K562 (cell line): ENCODE measurements at regions not wholly inside any gene's neighbourhood (a gene's known extent, or its start where the extent isn't known, plus 50 kb on each side); places are given as distances from the start of the nearest gene placed in this dataset.

Source experiments
- GTF3C2 ChIP-seq: IDR thresholded peaks from 3 replicates; pipeline ENCODE4 v1.6.1; 2011; ENCODE audit warnings: borderline replicate concordance, mild to moderate bottlenecking, moderate library complexity; ENCODE audit not compliant: insufficient read length; ENCODE audit errors: extremely low read depth
- ZBTB33 ChIP-seq: sonication (generic); formaldehyde crosslinking; IDR thresholded peaks from 2 replicates; pipeline ENCODE4 v1.8.1; 2023; ENCODE audit warnings: mild to moderate bottlenecking, missing genetic modification reagents
- TF ChIP-seq, protein P1 (sequence below), 3 experiments: IDR thresholded peaks in 2 of 3; conservative IDR thresholded peaks in 1 of 3; 2 replicates each; pipeline ENCODE4 v1.5.1; 2011 to 2012; ENCODE audit warnings: low read length in 3 of 3, mild to moderate bottlenecking in 3 of 3, control low read depth in 2 of 3, improper control_type of control experiment in 1 of 3, inconsistent platforms in 1 of 3, low read depth in 1 of 3, mixed read lengths in 1 of 3, moderate library complexity in 1 of 3; ENCODE audit not compliant: insufficient read depth in 2 of 3

- TF ChIP-seq ZBTB33 (CRISPR knock-in tag) (no peak), GTF3C2 (no peak)
- TF ChIP-seq, protein P1, sequence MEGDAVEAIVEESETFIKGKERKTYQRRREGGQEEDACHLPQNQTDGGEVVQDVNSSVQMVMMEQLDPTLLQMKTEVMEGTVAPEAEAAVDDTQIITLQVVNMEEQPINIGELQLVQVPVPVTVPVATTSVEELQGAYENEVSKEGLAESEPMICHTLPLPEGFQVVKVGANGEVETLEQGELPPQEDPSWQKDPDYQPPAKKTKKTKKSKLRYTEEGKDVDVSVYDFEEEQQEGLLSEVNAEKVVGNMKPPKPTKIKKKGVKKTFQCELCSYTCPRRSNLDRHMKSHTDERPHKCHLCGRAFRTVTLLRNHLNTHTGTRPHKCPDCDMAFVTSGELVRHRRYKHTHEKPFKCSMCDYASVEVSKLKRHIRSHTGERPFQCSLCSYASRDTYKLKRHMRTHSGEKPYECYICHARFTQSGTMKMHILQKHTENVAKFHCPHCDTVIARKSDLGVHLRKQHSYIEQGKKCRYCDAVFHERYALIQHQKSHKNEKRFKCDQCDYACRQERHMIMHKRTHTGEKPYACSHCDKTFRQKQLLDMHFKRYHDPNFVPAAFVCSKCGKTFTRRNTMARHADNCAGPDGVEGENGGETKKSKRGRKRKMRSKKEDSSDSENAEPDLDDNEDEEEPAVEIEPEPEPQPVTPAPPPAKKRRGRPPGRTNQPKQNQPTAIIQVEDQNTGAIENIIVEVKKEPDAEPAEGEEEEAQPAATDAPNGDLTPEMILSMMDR (IDR thresholded peaks at IDR 0.05 in 2 of 3, conservative IDR thresholded peaks at IDR 0.05 in 1 of 3; ENCODE audit: insufficient read depth in 2 of 3, low read depth in 1 of 3, low read length in 3 of 3), result no peak
Observed at GRCh38 chr11:11213117-11213516, 139.9 kb downstream of the CSNK2A3 start.
